Choroid plexus epithelial cell (primary cell): ENCODE measurements at regions not wholly inside any gene's neighbourhood (a gene's known extent, or its start where the extent isn't known, plus 50 kb on each side); places are given as distances from the start of the nearest gene placed in this dataset.

Experiments used
- DNase-seq: peaks from one replicate; pipeline ENCODE4 v3.0.0-alpha.2; 2010; ENCODE audit warnings: low read depth
- H3K4me3 ChIP-seq: 2 replicates; pipeline ENCODE4 v1.5.1; 2011; ENCODE audit warnings: low read depth, mild to moderate bottlenecking, control low read depth, low read length, moderate library complexity
- TF ChIP-seq, protein P1 (sequence below): conservative IDR thresholded peaks from 2 replicates; pipeline ENCODE4 v1.5.1; 2011; ENCODE audit warnings: low read depth, mild to moderate bottlenecking, control low read depth, inconsistent platforms, low read length, moderate library complexity

DNA sequence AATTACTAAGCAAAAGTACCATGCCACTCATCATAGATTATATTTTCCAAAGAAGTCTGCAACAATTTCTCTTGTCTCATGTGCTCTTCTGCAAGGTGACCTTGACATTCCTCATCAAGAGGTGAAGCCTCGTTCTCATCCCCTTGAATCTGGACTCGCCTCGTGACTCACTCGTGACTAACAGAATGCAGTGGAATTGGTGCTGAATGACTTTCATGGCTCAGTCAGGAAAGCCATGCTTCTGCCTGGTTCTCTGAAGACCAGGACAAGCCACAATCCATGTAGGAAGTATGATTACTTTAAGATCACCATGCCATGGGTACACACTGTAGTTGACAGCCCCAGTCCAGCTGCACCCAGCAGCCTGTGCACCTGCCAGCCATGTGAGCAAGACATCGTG is 335.8 kb downstream of the GADD45G start:
- H3K4me3 ChIP-seq: no peak overlapping the region
- DNase-seq: no peak
- TF ChIP-seq, protein P1, sequence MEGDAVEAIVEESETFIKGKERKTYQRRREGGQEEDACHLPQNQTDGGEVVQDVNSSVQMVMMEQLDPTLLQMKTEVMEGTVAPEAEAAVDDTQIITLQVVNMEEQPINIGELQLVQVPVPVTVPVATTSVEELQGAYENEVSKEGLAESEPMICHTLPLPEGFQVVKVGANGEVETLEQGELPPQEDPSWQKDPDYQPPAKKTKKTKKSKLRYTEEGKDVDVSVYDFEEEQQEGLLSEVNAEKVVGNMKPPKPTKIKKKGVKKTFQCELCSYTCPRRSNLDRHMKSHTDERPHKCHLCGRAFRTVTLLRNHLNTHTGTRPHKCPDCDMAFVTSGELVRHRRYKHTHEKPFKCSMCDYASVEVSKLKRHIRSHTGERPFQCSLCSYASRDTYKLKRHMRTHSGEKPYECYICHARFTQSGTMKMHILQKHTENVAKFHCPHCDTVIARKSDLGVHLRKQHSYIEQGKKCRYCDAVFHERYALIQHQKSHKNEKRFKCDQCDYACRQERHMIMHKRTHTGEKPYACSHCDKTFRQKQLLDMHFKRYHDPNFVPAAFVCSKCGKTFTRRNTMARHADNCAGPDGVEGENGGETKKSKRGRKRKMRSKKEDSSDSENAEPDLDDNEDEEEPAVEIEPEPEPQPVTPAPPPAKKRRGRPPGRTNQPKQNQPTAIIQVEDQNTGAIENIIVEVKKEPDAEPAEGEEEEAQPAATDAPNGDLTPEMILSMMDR: no peak

DNA sequence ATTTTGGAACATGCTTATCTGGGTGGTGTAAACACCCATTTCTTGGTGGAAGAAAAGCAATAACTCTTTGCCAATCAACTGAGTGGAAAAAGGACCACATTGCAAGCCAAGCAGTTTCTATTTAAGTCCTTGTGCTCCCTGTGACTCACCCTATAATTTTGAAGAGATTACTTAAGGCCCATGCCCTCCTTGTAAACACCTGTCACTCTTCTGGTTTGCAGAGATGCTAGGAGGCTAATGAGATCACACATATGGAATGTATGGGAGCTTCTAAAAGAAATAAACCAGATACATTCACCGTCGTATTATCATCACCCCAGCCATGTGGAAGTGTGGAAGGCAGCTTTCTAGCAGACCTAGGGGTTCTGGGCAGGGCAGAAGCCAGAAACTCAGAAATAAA is 337.1 kb downstream of the GADD45G start:
- TF ChIP-seq, protein P1: no peak
- peak; percentile 36 for DNase-seq
- no peak overlapping the region for H3K4me3 ChIP-seq

DNA sequence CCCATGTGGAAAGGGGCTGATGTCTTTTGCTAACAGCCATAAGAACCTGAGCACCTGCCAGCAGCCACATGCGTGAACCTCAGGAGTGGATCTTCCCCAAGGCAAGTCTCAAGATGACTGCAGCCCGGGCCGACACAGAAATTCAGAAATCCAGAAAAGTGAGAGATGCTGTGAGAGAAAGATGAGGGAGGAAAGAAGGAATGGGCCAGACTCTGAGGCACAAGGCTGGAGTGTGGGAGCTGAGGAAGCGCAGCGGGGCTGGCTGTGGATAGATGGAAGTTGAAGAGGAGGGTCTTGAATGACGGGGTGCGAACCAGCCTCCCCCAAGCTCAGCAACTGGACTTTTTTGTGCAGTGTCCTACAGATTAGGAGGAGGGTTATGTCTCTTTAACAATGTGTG is 337.8 kb downstream of the GADD45G start:
- no peak overlapping the region for H3K4me3 ChIP-seq
- DNase-seq: no peak

DNA sequence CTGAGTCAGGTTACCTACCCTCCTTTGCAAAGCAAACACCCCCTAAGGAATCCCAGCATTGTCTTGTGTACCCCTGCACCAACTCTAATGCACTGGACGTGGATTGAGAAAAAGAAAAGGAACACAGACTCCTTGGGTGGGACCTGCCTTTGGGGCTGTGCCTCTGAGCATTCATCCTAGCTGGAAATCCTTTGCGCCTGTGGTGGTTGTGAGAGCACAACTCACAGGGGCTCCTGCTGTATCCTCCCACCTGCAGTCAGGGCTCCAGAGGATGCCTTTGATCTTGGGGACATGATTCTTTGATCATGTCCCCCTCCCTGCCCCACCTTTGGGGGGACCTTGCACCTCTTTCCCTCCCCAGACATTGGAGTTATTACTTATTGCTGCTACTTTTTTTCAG is 338.5 kb downstream of the GADD45G start:
- no peak overlapping the region for H3K4me3 ChIP-seq
- TF ChIP-seq, protein P1: no peak
- DNase-seq: no peak

More for the DNA sequence above, 337.8 kb downstream of the GADD45G start:
- TF ChIP-seq, protein P1: no peak

DNA sequence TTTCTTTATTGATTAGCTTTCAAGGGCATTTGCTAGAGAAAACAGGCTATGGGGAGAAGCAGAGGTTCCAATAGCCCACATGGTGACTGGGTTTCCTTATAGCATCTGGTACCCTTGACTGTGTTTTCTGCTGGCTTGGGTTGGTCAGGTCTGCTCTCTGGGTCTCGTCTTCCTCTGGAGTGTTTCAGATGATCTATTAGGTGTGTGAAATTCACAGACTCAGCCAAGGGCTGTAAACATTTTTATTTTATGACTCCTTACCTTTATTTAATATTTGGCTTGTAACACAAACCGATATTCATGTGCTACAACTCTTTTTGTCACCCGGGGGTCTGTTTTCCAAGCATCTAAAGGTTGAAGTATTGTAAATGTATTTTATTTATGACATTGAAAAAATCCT is 338.9 kb downstream of the GADD45G start:
- no peak overlapping the region for H3K4me3 ChIP-seq
- no peak for DNase-seq
- TF ChIP-seq, protein P1: no peak

DNA sequence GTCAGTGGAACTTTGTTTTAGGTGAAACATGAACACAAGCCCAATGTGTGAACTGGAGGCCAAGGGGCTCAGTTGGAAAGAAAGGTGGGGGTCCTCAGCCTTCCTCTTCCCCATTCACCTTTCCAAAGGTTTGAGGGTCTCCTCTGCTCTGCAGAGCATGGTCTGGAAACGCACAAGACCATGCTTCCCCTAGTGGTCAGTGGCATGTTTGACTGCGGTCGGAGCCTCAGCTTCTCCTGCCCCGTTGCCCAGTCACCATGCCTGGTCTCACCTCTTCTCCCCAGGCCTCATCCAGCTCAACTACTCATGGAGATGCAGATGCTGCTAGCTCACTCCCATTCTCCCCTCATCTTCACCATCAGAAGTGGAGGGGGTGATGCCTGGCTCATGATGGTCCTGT is 340.3 kb downstream of the GADD45G start:
- DNase-seq: peak; percentile 7
- no peak overlapping the region for H3K4me3 ChIP-seq
- TF ChIP-seq, protein P1: peak; percentile 50

DNA sequence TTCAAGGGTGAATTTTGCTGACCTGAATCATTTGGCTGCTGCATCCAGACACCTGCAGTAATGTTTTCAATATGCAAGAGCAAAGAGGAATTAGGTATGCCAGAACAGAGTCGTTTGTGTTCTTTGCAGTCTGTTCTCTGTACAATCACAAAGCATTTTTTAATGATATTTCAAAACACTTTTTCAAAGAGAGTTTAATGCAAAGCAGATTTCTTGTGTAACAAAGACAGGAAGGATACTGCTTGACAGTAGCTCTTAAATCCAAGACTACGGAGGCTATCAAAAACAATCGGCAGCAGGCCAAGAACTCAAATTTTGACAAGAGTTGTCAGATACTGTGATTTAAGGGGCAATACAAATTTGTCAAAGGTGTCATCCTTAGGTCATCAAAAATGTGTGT is 341.9 kb downstream of the GADD45G start:
- TF ChIP-seq, protein P1: no peak
- H3K4me3 ChIP-seq: no peak overlapping the region
- no peak for DNase-seq
